Natural killer cell (primary cell): ENCODE measurements at regions not wholly inside any gene's neighbourhood (a gene's known extent, or its start where the extent isn't known, plus 50 kb on each side); places are given as distances from the start of the nearest gene placed in this dataset.

Experiments
- ATAC-seq, 3 donors: fragments of 150-1000 bp in 2 of 3; fragments of 200-7000 bp in 1 of 3; cut with Tn5 transposase; 1 replicate in 1 of 3; 2 replicates in 2 of 3; pipeline ENCODE4 v1.10.0; 2021; ENCODE audit warnings: mild to moderate bottlenecking in 2 of 3, moderate library complexity in 2 of 3
- DNase-seq, 2 donors: peaks; one replicate each; pipeline versions ENCODE4 v3.0.0 to v3.0.0-alpha.2; 2013 to 2021; ENCODE audit warnings: mixed read lengths in 1 of 2
- H3K27ac ChIP-seq: one replicate; pipeline ENCODE4 v1.5.1; 2013; ENCODE audit warnings: mild to moderate bottlenecking, low read length
- H3K27me3 ChIP-seq: one replicate; pipeline ENCODE4 v1.6.1; 2013; ENCODE audit warnings: low read length; ENCODE audit not compliant: control insufficient read depth, insufficient read depth
- H3K36me3 ChIP-seq: one replicate; pipeline ENCODE4 v1.6.1; 2013; ENCODE audit warnings: low read length; ENCODE audit not compliant: control insufficient read depth, insufficient read depth
- H3K4me1 ChIP-seq: one replicate; pipeline ENCODE4 v1.6.1; 2013; ENCODE audit warnings: low read length; ENCODE audit not compliant: control insufficient read depth, insufficient read depth
- H3K4me3 ChIP-seq: one replicate; pipeline ENCODE4 v1.5.1; 2013; ENCODE audit warnings: low read length
- H3K9me3 ChIP-seq: one replicate; pipeline ENCODE4 v1.6.1; 2013; ENCODE audit warnings: low read length; ENCODE audit not compliant: control insufficient read depth, insufficient read depth
- H3K27ac Mint-ChIP-seq, 2 donors: one replicate each; pipeline ENCODE4 v1.8.0; 2022; ENCODE audit warnings: mild to moderate bottlenecking in 2 of 2, mixed read lengths in 2 of 2, moderate library complexity in 1 of 2
- H3K27me3 Mint-ChIP-seq, 2 donors: one replicate each; pipeline ENCODE4 v1.8.0; 2022; ENCODE audit warnings: low read depth in 2 of 2, mixed read lengths in 2 of 2
- H3K36me3 Mint-ChIP-seq: one replicate; pipeline ENCODE4 v1.8.0; 2022; ENCODE audit warnings: mixed read lengths
- H3K4me1 Mint-ChIP-seq, 2 donors: one replicate each; pipeline ENCODE4 v1.8.0; 2022; ENCODE audit warnings: mixed read lengths in 2 of 2
- H3K4me3 Mint-ChIP-seq: one replicate; pipeline ENCODE4 v1.8.0; 2022; ENCODE audit warnings: mild to moderate bottlenecking, moderate library complexity, mixed read lengths
- H3K9me3 Mint-ChIP-seq, 2 donors: one replicate each; pipeline ENCODE4 v1.8.0; 2022; ENCODE audit warnings: mixed read lengths in 2 of 2
- CTCF ChIP-seq: fragments of 200-600 bp; IDR thresholded peaks from one replicate; pipeline ENCODE4 v1.8.0; 2022; ENCODE audit warnings: antibody characterized with exemption
- WGBS: methylation state at CpG from one replicate; pipeline ENCODE4 v1.1.7; 2013; ENCODE audit warnings: missing lambda C conversion rate; ENCODE audit not compliant: insufficient coverage; 5-methylcytosine and 5-hydroxymethylcytosine counted together
- intact Hi-C: fragments of 100-400 bp; cut with micrococcal nuclease; formaldehyde crosslinking; loops from one replicate; pipeline ENCODE4 v1.14.2; 2022

GRCh38 chr11:13098616-13099289 lies 89.6 kb downstream of the RASSF10 start:
- Histone ChIP-seq H3K36me3 (no peaks in the 10 kb centered on the region), H3K4me1 (no peaks in the 10 kb centered on the region), H3K27ac (no peak overlapping the region), H3K4me3 (no peak overlapping the region), H3K27me3 (no peaks in the 10 kb centered on the region), H3K9me3 (no peaks in the 10 kb centered on the region)
- intact Hi-C loops = no loop called here
- Mint-ChIP-seq H3K36me3 (no peaks in the 10 kb centered on the region), H3K9me3 (no peaks in the 10 kb centered on the region), H3K4me1 (no peaks in the 10 kb centered on the region), H3K27ac (no peak overlapping the region), H3K27me3 (peaks cover 10 to 35% of the 10 kb centered on the region in 2 donors), H3K4me3 (no peak overlapping the region)
- TF ChIP-seq CTCF = no peak
- WGBS = 90% methylated on average over 3 of the region's 3 CpGs
- DNase-seq = no peak
- ATAC-seq = no peak

GRCh38 chr11:13101644-13102512 lies 92.8 kb downstream of the RASSF10 start:
- no peak overlapping the region for H3K27ac ChIP-seq
- no peaks in the 10 kb centered on the region for H3K4me1 Mint-ChIP-seq
- TF ChIP-seq CTCF = no peak
- no peaks in the 10 kb centered on the region for H3K9me3 ChIP-seq
- DNase-seq (no peak), ATAC-seq (no peak)
- WGBS = 86% methylated on average over 5 of the region's 5 CpGs
- H3K4me1 ChIP-seq = no peaks in the 10 kb centered on the region
- no peak overlapping the region for H3K27ac Mint-ChIP-seq
- intact Hi-C loops = no loop called here
- H3K27me3 Mint-ChIP-seq = peaks cover 25 to 53% of the 10 kb centered on the region in 2 donors
- H3K27me3 ChIP-seq = peaks cover 2% of the 10 kb centered on the region
- no peaks in the 10 kb centered on the region for H3K36me3 ChIP-seq
- H3K4me3 ChIP-seq = no peak overlapping the region
- no peaks in the 10 kb centered on the region for H3K9me3 Mint-ChIP-seq
- H3K4me3 Mint-ChIP-seq = no peak overlapping the region
- H3K36me3 Mint-ChIP-seq = no peaks in the 10 kb centered on the region

GRCh38 chr11:13102513-13102840 lies 93.4 kb downstream of the RASSF10 start:
- no peak for TF ChIP-seq CTCF
- Histone ChIP-seq H3K27me3 (peaks cover 2% of the 10 kb centered on the region), H3K27ac (no peak overlapping the region), H3K9me3 (no peaks in the 10 kb centered on the region), H3K36me3 (no peaks in the 10 kb centered on the region), H3K4me3 (no peak overlapping the region), H3K4me1 (no peaks in the 10 kb centered on the region)
- H3K9me3 Mint-ChIP-seq = no peaks in the 10 kb centered on the region
- ATAC-seq (no peak), DNase-seq (no peak)
- no peaks in the 10 kb centered on the region for H3K36me3 Mint-ChIP-seq
- 73% methylated on average over 2 of the region's 2 CpGs for WGBS
- H3K27ac Mint-ChIP-seq = no peak overlapping the region
- intact Hi-C loops = no loop called here
- no peak overlapping the region for H3K4me3 Mint-ChIP-seq
- H3K4me1 Mint-ChIP-seq = no peaks in the 10 kb centered on the region
- H3K27me3 Mint-ChIP-seq = peaks cover 29 to 55% of the 10 kb centered on the region in 2 donors
